Keratinocyte (primary cell): ENCODE measurements at regions not wholly inside any gene's neighbourhood (a gene's known extent, or its start where the extent isn't known, plus 50 kb on each side); places are given as distances from the start of the nearest gene placed in this dataset.
A peak's percentile ranks its signal among the peaks of the same experiment; 100 is the strongest.

ENCODE experiments used
- DNase-seq: peaks from one replicate; pipeline ENCODE4 v3.0.0-alpha.2; 2011; ENCODE audit warnings: low read depth, missing footprints, low spot score
- FAIRE-seq: peaks from 2 replicates; lab custom pipeline; 2011; peaks lifted over from hg19 to GRCh38; lab: Jason Lieb, UNC
- H2AFZ ChIP-seq: 2 replicates; pipeline ENCODE4 v1.6.0; 2012; ENCODE audit warnings: low read length, control low read depth, inconsistent platforms; ENCODE audit not compliant: control insufficient read depth
- H3K27ac ChIP-seq: 2 replicates; pipeline ENCODE4 v1.5.1; 2011; ENCODE audit warnings: low read length; ENCODE audit not compliant: control insufficient read depth, insufficient read depth
- H3K27me3 ChIP-seq: 3 replicates; pipeline ENCODE4 v1.6.0; 2011; ENCODE audit warnings: low read length; ENCODE audit not compliant: control insufficient read depth, insufficient read depth; ENCODE audit errors: extremely low read depth
- H3K36me3 ChIP-seq, 2 experiments: 2 replicates in 1 of 2; 3 replicates in 1 of 2; pipeline ENCODE4 v1.5.1; 2011; ENCODE audit warnings: low read length in 2 of 2, mild to moderate bottlenecking in 1 of 2; ENCODE audit not compliant: control insufficient read depth in 2 of 2, insufficient read depth in 2 of 2; ENCODE audit errors: extremely low read depth in 1 of 2
- H3K4me1 ChIP-seq: 3 replicates; pipeline ENCODE4 v1.5.1; 2011; ENCODE audit warnings: low read length; ENCODE audit not compliant: control insufficient read depth, insufficient read depth; ENCODE audit errors: extremely low read depth
- H3K4me2 ChIP-seq: 3 replicates; pipeline ENCODE4 v1.6.0; 2011; ENCODE audit warnings: low read depth, low read length; ENCODE audit not compliant: control insufficient read depth, insufficient read depth; ENCODE audit errors: extremely low read depth
- H3K4me3 ChIP-seq, 3 experiments: fragments of 200-600 bp in 1 of 3; sonication (generic) in 1 of 3; 2 replicates in 2 of 3; 3 replicates in 1 of 3; pipeline ENCODE4 v1.5.1; 2011 to 2016; ENCODE audit warnings: low read length in 3 of 3, mild to moderate bottlenecking in 3 of 3, control low read depth in 2 of 3, inconsistent platforms in 1 of 3, low read depth in 1 of 3, mixed read lengths in 1 of 3, mixed run types in 1 of 3, moderate library complexity in 1 of 3; ENCODE audit not compliant: control insufficient read depth in 2 of 3, insufficient read depth in 2 of 3; ENCODE audit errors: extremely low read depth in 1 of 3
- H3K79me2 ChIP-seq: 2 replicates; pipeline ENCODE4 v1.6.0; 2012; ENCODE audit warnings: low read length; ENCODE audit not compliant: control insufficient read depth, insufficient read depth
- H3K9ac ChIP-seq: 3 replicates; pipeline ENCODE4 v1.6.0; 2011; ENCODE audit warnings: low read length; ENCODE audit not compliant: control insufficient read depth, insufficient read depth; ENCODE audit errors: extremely low read depth
- H3K9me1 ChIP-seq: 3 replicates; pipeline ENCODE4 v1.6.0; 2011; ENCODE audit warnings: low read length; ENCODE audit not compliant: control insufficient read depth, insufficient read depth; ENCODE audit errors: extremely low read depth
- H3K9me3 ChIP-seq: 2 replicates; pipeline ENCODE4 v1.5.1; 2012; ENCODE audit warnings: low read depth, low read length; ENCODE audit not compliant: control insufficient read depth
- H4K20me1 ChIP-seq: 3 replicates; pipeline ENCODE4 v1.6.0; 2011; ENCODE audit warnings: low read length; ENCODE audit not compliant: control insufficient read depth, insufficient read depth; ENCODE audit errors: extremely low read depth
- EZH2 ChIP-seq: IDR thresholded peaks from one replicate; pipeline ENCODE4 v1.6.1; 2012; ENCODE audit warnings: inconsistent platforms, mild to moderate bottlenecking, low read length, moderate library complexity
- dilution Hi-C: fragments of 300-500 bp; cut with MboI; formaldehyde crosslinking; loops from one replicate; pipeline ENCODE4 v1.7.0; 2020; ENCODE audit warnings: low sequenced_read_pairs; ENCODE audit not compliant: extremely low pct_ligation_motif_present
- TF ChIP-seq, protein P1 (sequence below), 3 experiments: IDR thresholded peaks in 1 of 3; conservative IDR thresholded peaks in 1 of 3; optimal IDR thresholded peaks in 1 of 3; 2 replicates in 2 of 3; 3 replicates in 1 of 3; pipeline versions ENCODE3 to v1.5.1; 2011; ENCODE audit warnings: low read length in 3 of 3, mild to moderate bottlenecking in 3 of 3, moderate library complexity in 2 of 3, control low read depth in 1 of 3, inconsistent platforms in 1 of 3; ENCODE audit not compliant: insufficient read depth in 2 of 3; ENCODE audit errors: extremely low read depth in 1 of 3

DNA sequence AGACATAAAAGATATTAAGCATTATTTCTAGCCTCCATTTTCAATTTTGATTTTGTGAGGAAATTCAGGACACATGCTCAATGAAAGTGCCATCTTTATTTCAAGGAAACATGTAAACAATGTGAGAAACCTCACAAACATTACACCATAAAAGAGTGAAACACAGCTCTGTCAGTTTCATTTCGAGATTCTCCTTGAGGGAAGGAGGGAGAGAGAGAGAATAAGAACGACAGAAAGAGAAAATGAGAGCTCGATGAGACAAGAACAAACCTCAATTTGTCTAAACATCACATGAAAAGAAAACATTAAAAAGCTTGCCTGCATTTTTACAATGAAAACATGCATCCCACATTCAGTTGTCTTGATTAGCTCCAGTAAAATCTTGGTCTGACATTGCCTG is 553.5 kb upstream of the MEF2C start:
- Histone ChIP-seq H3K27ac (no peak overlapping the region), H3K9me1 (no peaks in the 10 kb centered on the region), H3K36me3 (no peaks in the 10 kb centered on the region), H3K4me2 (no peak overlapping the region), H3K4me3 (no peak overlapping the region), H4K20me1 (no peaks in the 10 kb centered on the region), H3K9ac (no peak overlapping the region), H3K27me3 (no peaks in the 10 kb centered on the region), H3K4me1 (no peaks in the 10 kb centered on the region), H2AFZ (peak overlapping the region; percentile 12), H3K79me2 (no peaks in the 10 kb centered on the region), H3K9me3 (no peaks in the 10 kb centered on the region)
- dilution Hi-C loops = no loop called here
- TF ChIP-seq EZH2 = no peak
- TF ChIP-seq, protein P1, sequence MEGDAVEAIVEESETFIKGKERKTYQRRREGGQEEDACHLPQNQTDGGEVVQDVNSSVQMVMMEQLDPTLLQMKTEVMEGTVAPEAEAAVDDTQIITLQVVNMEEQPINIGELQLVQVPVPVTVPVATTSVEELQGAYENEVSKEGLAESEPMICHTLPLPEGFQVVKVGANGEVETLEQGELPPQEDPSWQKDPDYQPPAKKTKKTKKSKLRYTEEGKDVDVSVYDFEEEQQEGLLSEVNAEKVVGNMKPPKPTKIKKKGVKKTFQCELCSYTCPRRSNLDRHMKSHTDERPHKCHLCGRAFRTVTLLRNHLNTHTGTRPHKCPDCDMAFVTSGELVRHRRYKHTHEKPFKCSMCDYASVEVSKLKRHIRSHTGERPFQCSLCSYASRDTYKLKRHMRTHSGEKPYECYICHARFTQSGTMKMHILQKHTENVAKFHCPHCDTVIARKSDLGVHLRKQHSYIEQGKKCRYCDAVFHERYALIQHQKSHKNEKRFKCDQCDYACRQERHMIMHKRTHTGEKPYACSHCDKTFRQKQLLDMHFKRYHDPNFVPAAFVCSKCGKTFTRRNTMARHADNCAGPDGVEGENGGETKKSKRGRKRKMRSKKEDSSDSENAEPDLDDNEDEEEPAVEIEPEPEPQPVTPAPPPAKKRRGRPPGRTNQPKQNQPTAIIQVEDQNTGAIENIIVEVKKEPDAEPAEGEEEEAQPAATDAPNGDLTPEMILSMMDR (optimal IDR thresholded peaks at IDR 0.05 in 1 of 3, IDR thresholded peaks at IDR 0.05 in 1 of 3, conservative IDR thresholded peaks at IDR 0.05 in 1 of 3; ENCODE audit: extremely low read depth in 1 of 3, insufficient read depth in 2 of 3, low read length in 3 of 3) = no peak
- no peak for DNase-seq
- FAIRE-seq = no peak

- no peaks in the 10 kb centered on the region for H4K20me1 ChIP-seq
- no peaks in the 10 kb centered on the region for H3K36me3 ChIP-seq
- no peaks in the 10 kb centered on the region for H3K79me2 ChIP-seq
- H3K9ac ChIP-seq = no peak overlapping the region
- TF ChIP-seq, protein P1 (optimal IDR thresholded peaks at IDR 0.05 in 1 of 3, IDR thresholded peaks at IDR 0.05 in 1 of 3, conservative IDR thresholded peaks at IDR 0.05 in 1 of 3; ENCODE audit: extremely low read depth in 1 of 3, insufficient read depth in 2 of 3, low read length in 3 of 3) = no peak
- TF ChIP-seq EZH2 = no peak
- dilution Hi-C loops = no loop called here
- H3K4me2 ChIP-seq = no peak overlapping the region
- H2AFZ ChIP-seq = no peak overlapping the region
- no peaks in the 10 kb centered on the region for H3K9me3 ChIP-seq
- H3K27me3 ChIP-seq = no peaks in the 10 kb centered on the region
- DNase-seq (no peak), FAIRE-seq (no peak)
- H3K9me1 ChIP-seq = no peaks in the 10 kb centered on the region
- no peak overlapping the region for H3K27ac ChIP-seq
- H3K4me3 ChIP-seq = no peak overlapping the region
- H3K4me1 ChIP-seq = no peaks in the 10 kb centered on the region
Measured at GRCh38 chr5:89435347-89435746, 552.4 kb upstream of the MEF2C start.
